ENCODE measurements at regions not wholly inside any gene's neighbourhood (a gene's known extent, or its start where the extent isn't known, plus 50 kb on each side); places are given as distances from the start of the nearest gene placed in this dataset.

DNA sequence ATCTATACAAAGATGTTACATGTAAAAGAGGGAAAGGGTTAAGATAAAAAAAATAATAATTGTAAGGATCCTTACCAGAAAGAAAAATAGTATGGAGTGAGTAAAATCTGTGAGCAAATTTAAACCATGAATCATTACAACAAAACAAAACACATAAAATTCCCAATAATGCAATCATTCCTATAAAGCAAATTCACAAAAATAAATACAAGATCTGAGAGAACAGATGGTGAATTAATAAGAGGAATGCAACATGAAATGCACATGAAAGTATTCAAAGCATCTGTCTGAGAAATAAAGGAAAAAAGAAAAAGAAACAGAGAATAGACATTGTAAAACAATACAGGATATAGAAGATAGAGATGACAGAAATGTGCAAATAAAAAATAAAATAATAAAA, 681.5 kb upstream of the KLHL1 start:
- TF ChIP-seq POLR2A (IDR thresholded peaks at IDR 0.05) = no peak
- TF ChIP-seq CTCF (IDR thresholded peaks at IDR 0.05) = no peak
- TF ChIP-seq EP300 (IDR thresholded peaks at IDR 0.05) = no peak

Data from tibial nerve (tissue), 4 donors.